Hematopoietic multipotent progenitor cell treated with erythropoietin and hydrocortisone succinate and interleukin-3 and kit ligand, for 6 days (in vitro differentiated cells): ENCODE measurements at regions not wholly inside any gene's neighbourhood (a gene's known extent, or its start where the extent isn't known, plus 50 kb on each side); places are given as distances from the start of the nearest gene placed in this dataset.
A peak's percentile ranks its signal among the peaks of the same experiment; 100 is the strongest.

ENCODE experiments used
- DNase-seq: peaks from one replicate; pipeline ENCODE4 v3.0.0-alpha.2; 2015

- peak; percentile 4 for DNase-seq
Measured at GRCh38 chr16:13291591-13292333, 390.4 kb downstream of the SHISA9 start.

GRCh38 chr16:13296206-13296605, 394.8 kb downstream of the SHISA9 start:
- no peak for DNase-seq

- no peak for DNase-seq
Measured at GRCh38 chr16:13298666-13299065, 397.3 kb downstream of the SHISA9 start.

- no peak for DNase-seq
Measured at GRCh38 chr16:13300066-13300840, 398.9 kb downstream of the SHISA9 start.

GRCh38 chr16:13305019-13305755, 403.8 kb downstream of the SHISA9 start:
- no peak for DNase-seq

- peak; percentile 33 for DNase-seq
Measured at GRCh38 chr16:13306161-13306995, 405.0 kb downstream of the SHISA9 start.

- DNase-seq = peak; percentile 10
Measured at GRCh38 chr16:13307255-13307654, 405.9 kb downstream of the SHISA9 start.

GRCh38 chr16:13307851-13308250, 406.5 kb downstream of the SHISA9 start:
- DNase-seq = no peak

GRCh38 chr16:13312063-13312462, 410.7 kb downstream of the SHISA9 start:
- no peak for DNase-seq

GRCh38 chr16:13313351-13313750, 412.0 kb downstream of the SHISA9 start:
- DNase-seq = no peak

- no peak for DNase-seq
Measured at GRCh38 chr16:13314633-13315032, 413.2 kb downstream of the SHISA9 start.

- DNase-seq = peak; percentile 10
Measured at GRCh38 chr16:13315642-13316427, 414.4 kb downstream of the SHISA9 start.

- no peak for DNase-seq
Measured at GRCh38 chr16:13322336-13322735, 420.9 kb downstream of the SHISA9 start.

- peak; percentile 16 for DNase-seq
Measured at GRCh38 chr16:13324851-13325250, 423.5 kb downstream of the SHISA9 start.

- no peak for DNase-seq
Measured at GRCh38 chr16:13325396-13325795, 424.0 kb downstream of the SHISA9 start.

- DNase-seq = no peak
Measured at GRCh38 chr16:13331918-13332317, 430.5 kb downstream of the SHISA9 start.

- no peak for DNase-seq
Measured at GRCh38 chr16:13332713-13333255, 431.4 kb downstream of the SHISA9 start.

GRCh38 chr16:13333336-13333735, 431.9 kb downstream of the SHISA9 start:
- DNase-seq = no peak

- DNase-seq = no peak
Measured at GRCh38 chr16:13335879-13336278, 434.5 kb downstream of the SHISA9 start.

- no peak for DNase-seq
Measured at GRCh38 chr16:13336335-13336734, 434.9 kb downstream of the SHISA9 start.
